Neural cell (in vitro differentiated cells): ENCODE measurements at regions not wholly inside any gene's neighbourhood (a gene's known extent, or its start where the extent isn't known, plus 50 kb on each side); places are given as distances from the start of the nearest gene placed in this dataset.

Experiments
- CTCF ChIP-seq: fragments of 450-650 bp; IDR thresholded peaks from 2 replicates; pipeline ENCODE4 v1.5.1; 2014; ENCODE audit warnings: antibody characterized with exemption, mild to moderate bottlenecking, moderate library complexity; ENCODE audit not compliant: poor library complexity, severe bottlenecking
- EP300 ChIP-seq: fragments of 450-650 bp; conservative IDR thresholded peaks from 2 replicates; pipeline ENCODE4 v1.6.1; 2014; ENCODE audit warnings: antibody characterized with exemption, mild to moderate bottlenecking, moderate library complexity; ENCODE audit not compliant: poor library complexity, severe bottlenecking
- POLR2AphosphoS5 ChIP-seq: IDR thresholded peaks from 2 replicates; pipeline ENCODE4 v1.6.1; 2012

GRCh38 chr7:16270844-16271243, 150.5 kb downstream of the CRPPA start:
- TF ChIP-seq EP300 (no peak), CTCF (no peak), POLR2AphosphoS5 (no peak)
